Small intestine (tissue), 7 donors: ENCODE measurements at regions not wholly inside any gene's neighbourhood (a gene's known extent, or its start where the extent isn't known, plus 50 kb on each side); places are given as distances from the start of the nearest gene placed in this dataset.

Source experiments
- DNase-seq, 2 donors: peaks; one replicate each; pipeline versions ENCODE4 v3.0.0 to v3.0.0-alpha.2; 2013
- FAIRE-seq: peaks from 2 replicates; lab custom pipeline; 2012; peaks lifted over from hg19 to GRCh38; lab: Jason Lieb, UNC
- H3K27ac ChIP-seq, 3 donors: one replicate each; pipeline ENCODE4 v1.5.1; 2013; ENCODE audit warnings: low read length in 2 of 3, mild to moderate bottlenecking in 2 of 3, control low read depth in 1 of 3, inconsistent platforms in 1 of 3, low read depth in 1 of 3, moderate library complexity in 1 of 3
- H3K27me3 ChIP-seq, 3 donors: one replicate each; pipeline ENCODE4 v1.6.1; 2013; ENCODE audit warnings: low read length in 3 of 3, inconsistent platforms in 1 of 3; ENCODE audit not compliant: control insufficient read depth in 3 of 3, insufficient read depth in 3 of 3
- H3K36me3 ChIP-seq, 3 donors: one replicate each; pipeline ENCODE4 v1.6.1; 2013; ENCODE audit warnings: low read length in 3 of 3, inconsistent platforms in 1 of 3, low read depth in 1 of 3, mild to moderate bottlenecking in 1 of 3, moderate library complexity in 1 of 3; ENCODE audit not compliant: control insufficient read depth in 3 of 3, insufficient read depth in 2 of 3
- H3K4me1 ChIP-seq, 3 donors: one replicate each; pipeline ENCODE4 v1.6.1; 2013; ENCODE audit warnings: low read length in 2 of 3, inconsistent platforms in 1 of 3, low read depth in 1 of 3, mild to moderate bottlenecking in 1 of 3, moderate library complexity in 1 of 3; ENCODE audit not compliant: control insufficient read depth in 3 of 3, insufficient read depth in 2 of 3
- H3K4me3 ChIP-seq, 3 donors: one replicate each; pipeline ENCODE4 v1.5.1; 2013; ENCODE audit warnings: low read length in 3 of 3, control low read depth in 1 of 3, inconsistent platforms in 1 of 3, low read depth in 1 of 3, mild to moderate bottlenecking in 1 of 3, moderate library complexity in 1 of 3
- H3K9me3 ChIP-seq, 2 donors: one replicate each; pipeline ENCODE4 v1.6.1; 2013; ENCODE audit warnings: low read depth in 1 of 2, low read length in 1 of 2; ENCODE audit not compliant: control insufficient read depth in 2 of 2, insufficient read depth in 1 of 2
- WGBS, 3 donors: extraction: QIAGEN DNeasy Blood & Tissue Kit; methylation state at CpG; one replicate each; pipeline ENCODE4 v1.1.7; 2013; 5-methylcytosine and 5-hydroxymethylcytosine counted together
- donor health status: healthy with polysubstance abuse.
- donor health status: control.
- donor health status: control.
- donor health status: Bipolar disorder and iron deficiency.
- donor health status: healthy.

GRCh38 chr7:86949779-86950260 lies 109.6 kb downstream of the ELAPOR2 start:
- no peaks in the 10 kb centered on the region for H3K36me3 ChIP-seq
- WGBS, 3 donors: 80 to 85% (median 82%) methylated on average over 3 of the region's 3 CpGs

GRCh38 chr7:86949052-86949778 lies 110.2 kb downstream of the ELAPOR2 start:
- Histone ChIP-seq H3K27me3 (no peaks in the 10 kb centered on the region), H3K36me3 (no peaks in the 10 kb centered on the region), H3K4me1 (no peaks in the 10 kb centered on the region), H3K27ac (no peak overlapping the region), H3K9me3 (no peaks in the 10 kb centered on the region), H3K4me3 (no peak overlapping the region)
- WGBS, 3 donors: 72 to 76% (median 76%) methylated on average over 7 of the region's 7 CpGs
- FAIRE-seq: no peak
- no peak for DNase-seq

More at GRCh38 chr7:86949779-86950260, 109.6 kb downstream of the ELAPOR2 start:
- Histone ChIP-seq H3K4me1 (no peaks in the 10 kb centered on the region), H3K27ac (no peak overlapping the region), H3K9me3 (no peaks in the 10 kb centered on the region), H3K27me3 (no peaks in the 10 kb centered on the region), H3K4me3 (no peak overlapping the region)
- FAIRE-seq: no peak
- no peak for DNase-seq

- no peak overlapping the region for H3K4me3 ChIP-seq
- no peaks in the 10 kb centered on the region for H3K4me1 ChIP-seq
- H3K9me3 ChIP-seq: no peaks in the 10 kb centered on the region
- WGBS, 3 donors: 28 to 60% (median 29%) methylated on average over 1 of the region's 1 CpG
- no peak overlapping the region for H3K27ac ChIP-seq
- H3K36me3 ChIP-seq: no peaks in the 10 kb centered on the region
- FAIRE-seq (no peak), DNase-seq (no peak)
- no peaks in the 10 kb centered on the region for H3K27me3 ChIP-seq
Observed at GRCh38 chr7:86947929-86948328, 111.5 kb downstream of the ELAPOR2 start.

GRCh38 chr7:86943447-86943846 lies 116.0 kb downstream of the ELAPOR2 start:
- H3K36me3 ChIP-seq: no peaks in the 10 kb centered on the region
- no peak overlapping the region for H3K27ac ChIP-seq
- no peaks in the 10 kb centered on the region for H3K27me3 ChIP-seq
- no peaks in the 10 kb centered on the region for H3K4me1 ChIP-seq
- DNase-seq: no peak
- H3K4me3 ChIP-seq: no peak overlapping the region
- FAIRE-seq: no peak
- WGBS, 3 donors: 68 to 96% (median 89%) methylated on average over 1 of the region's 1 CpG
- H3K9me3 ChIP-seq: no peaks in the 10 kb centered on the region

- Histone ChIP-seq H3K36me3 (no peaks in the 10 kb centered on the region), H3K27ac (no peak overlapping the region), H3K27me3 (no peaks in the 10 kb centered on the region), H3K4me3 (no peak overlapping the region), H3K9me3 (no peaks in the 10 kb centered on the region), H3K4me1 (no peaks in the 10 kb centered on the region)
- 21 to 59% (median 42%) methylated on average over 2 of the region's 2 CpGs for WGBS, 3 donors
- FAIRE-seq (no peak), DNase-seq (no peak)
Observed at GRCh38 chr7:86942995-86943394, 116.5 kb downstream of the ELAPOR2 start.

- no peaks in the 10 kb centered on the region for H3K36me3 ChIP-seq
- no peaks in the 10 kb centered on the region for H3K4me1 ChIP-seq
- DNase-seq (no peak), FAIRE-seq (no peak)
- WGBS, 3 donors: 57 to 72% (median 71%) methylated on average over 2 of the region's 2 CpGs
- H3K4me3 ChIP-seq: no peak overlapping the region
- no peak overlapping the region for H3K27ac ChIP-seq
- no peaks in the 10 kb centered on the region for H3K27me3 ChIP-seq
- no peaks in the 10 kb centered on the region for H3K9me3 ChIP-seq
Observed at GRCh38 chr7:86942081-86942480, 117.4 kb downstream of the ELAPOR2 start.

- Histone ChIP-seq H3K9me3 (no peaks in the 10 kb centered on the region), H3K4me3 (no peak overlapping the region), H3K36me3 (no peaks in the 10 kb centered on the region), H3K4me1 (no peaks in the 10 kb centered on the region), H3K27ac (no peak overlapping the region), H3K27me3 (no peaks in the 10 kb centered on the region)
- DNase-seq: peak; percentile 72 to 81
- peak; percentile 19 for FAIRE-seq
- 3 to 22% (median 7%) methylated on average over 3 of the region's 3 CpGs for WGBS, 3 donors
Observed at GRCh38 chr7:86939197-86939814, 120.1 kb downstream of the ELAPOR2 start.

GRCh38 chr7:86937363-86937878 lies 122.0 kb downstream of the ELAPOR2 start:
- FAIRE-seq (no peak), DNase-seq (no peak)
- Histone ChIP-seq H3K27me3 (no peaks in the 10 kb centered on the region), H3K27ac (no peak overlapping the region), H3K4me3 (no peak overlapping the region), H3K9me3 (no peaks in the 10 kb centered on the region), H3K36me3 (no peaks in the 10 kb centered on the region), H3K4me1 (no peaks in the 10 kb centered on the region)
- WGBS, 3 donors: 65 to 88% (median 78%) methylated on average over 2 of the region's 2 CpGs
